H9 (cell line): ENCODE measurements at regions not wholly inside any gene's neighbourhood (a gene's known extent, or its start where the extent isn't known, plus 50 kb on each side); places are given as distances from the start of the nearest gene placed in this dataset.

ENCODE experiments used
- DNase-seq: peaks from one replicate; pipeline ENCODE4 v3.0.0-alpha.2; 2017
- H2AFZ ChIP-seq: one replicate; pipeline ENCODE4 v1.6.1; 2013; ENCODE audit warnings: mild to moderate bottlenecking, low read length, control low read depth, moderate library complexity
- H2AK5ac ChIP-seq: 2 replicates; pipeline ENCODE4 v1.6.1; 2013; ENCODE audit warnings: low read length, control low read depth, mixed read lengths; ENCODE audit not compliant: insufficient read length
- H2BK120ac ChIP-seq: one replicate; pipeline ENCODE4 v1.6.1; 2013; ENCODE audit warnings: low read depth, mild to moderate bottlenecking, low read length, control low read depth, inconsistent platforms; ENCODE audit not compliant: poor library complexity, severe bottlenecking
- H2BK12ac ChIP-seq: 2 replicates; pipeline ENCODE4 v1.6.1; 2013; ENCODE audit warnings: low read length, control low read depth, mixed read lengths, low read depth; ENCODE audit not compliant: insufficient read length
- H2BK15ac ChIP-seq: 2 replicates; pipeline ENCODE4 v1.6.1; 2013; ENCODE audit warnings: low read depth, low read length, control low read depth
- H2BK20ac ChIP-seq: one replicate; pipeline ENCODE4 v1.6.1; 2013; ENCODE audit warnings: low read depth, mild to moderate bottlenecking, low read length, control low read depth, inconsistent platforms; ENCODE audit not compliant: poor library complexity, severe bottlenecking
- H2BK5ac ChIP-seq: 2 replicates; pipeline ENCODE4 v1.6.1; 2013; ENCODE audit warnings: low read length, control low read depth, mixed read lengths; ENCODE audit not compliant: insufficient read length
- H3K14ac ChIP-seq: 2 replicates; pipeline ENCODE4 v1.6.1; 2013; ENCODE audit warnings: low read length, control low read depth; ENCODE audit not compliant: insufficient read depth
- H3K18ac ChIP-seq: 2 replicates; pipeline ENCODE4 v1.6.1; 2013; ENCODE audit warnings: low read depth, mild to moderate bottlenecking, mixed read lengths, low read length, control low read depth; ENCODE audit not compliant: insufficient read length
- H3K23ac ChIP-seq: 2 replicates; pipeline ENCODE4 v1.6.1; 2013; ENCODE audit warnings: low read length, control low read depth, mixed read lengths, low read depth; ENCODE audit not compliant: insufficient read length
- H3K23me2 ChIP-seq: 2 replicates; pipeline ENCODE4 v1.6.1; 2013; ENCODE audit warnings: low read depth, mild to moderate bottlenecking, mixed read lengths, low read length, control low read depth; ENCODE audit not compliant: insufficient read length, poor library complexity, severe bottlenecking
- H3K27ac ChIP-seq: 2 replicates; pipeline ENCODE4 v1.5.1; 2013; ENCODE audit warnings: low read length, control low read depth, mixed read lengths, low read depth; ENCODE audit not compliant: insufficient read length
- H3K27me3 ChIP-seq: 2 replicates; pipeline ENCODE4 v1.6.1; 2013; ENCODE audit warnings: low read length, control low read depth, inconsistent platforms; ENCODE audit not compliant: insufficient read depth
- H3K4ac ChIP-seq: 2 replicates; pipeline ENCODE4 v1.6.1; 2013; ENCODE audit warnings: low read depth, mild to moderate bottlenecking, control low read depth, inconsistent platforms, low read length, moderate library complexity
- H3K4me1 ChIP-seq: 2 replicates; pipeline ENCODE4 v1.6.1; 2013; ENCODE audit warnings: low read length, control low read depth, inconsistent platforms; ENCODE audit not compliant: insufficient read depth
- H3K4me2 ChIP-seq: 2 replicates; pipeline ENCODE4 v1.6.1; 2013; ENCODE audit warnings: low read length, control low read depth, mixed read lengths; ENCODE audit not compliant: insufficient read length, insufficient read depth
- H3K56ac ChIP-seq: 2 replicates; pipeline ENCODE4 v1.6.1; 2013; ENCODE audit warnings: low read depth, mild to moderate bottlenecking, mixed read lengths, low read length, control low read depth; ENCODE audit not compliant: insufficient read length
- H3K79me1 ChIP-seq: 2 replicates; pipeline ENCODE4 v1.6.1; 2013; ENCODE audit warnings: low read depth, mild to moderate bottlenecking, moderate library complexity, low read length, control low read depth, inconsistent platforms; ENCODE audit not compliant: insufficient read depth, poor library complexity, severe bottlenecking
- H3K79me2 ChIP-seq: 2 replicates; pipeline ENCODE4 v1.6.1; 2013; ENCODE audit warnings: low read length, control low read depth, inconsistent platforms; ENCODE audit not compliant: insufficient read depth
- H3K9ac ChIP-seq: 2 replicates; pipeline ENCODE4 v1.6.1; 2013; ENCODE audit warnings: low read length, control low read depth, mixed read lengths; ENCODE audit not compliant: insufficient read length; ENCODE audit errors: extremely low read depth
- H3K9me3 ChIP-seq: one replicate; pipeline ENCODE4 v1.6.1; 2013; ENCODE audit warnings: low read depth, low read length, inconsistent platforms; ENCODE audit not compliant: control insufficient read depth
- H3T11ph ChIP-seq: one replicate; pipeline ENCODE4 v1.6.1; 2013; ENCODE audit warnings: mild to moderate bottlenecking, low read length, control low read depth, inconsistent platforms
- H4K20me1 ChIP-seq: one replicate; pipeline ENCODE4 v1.6.1; 2013; ENCODE audit not compliant: control insufficient read depth, insufficient read length, insufficient read depth
- H4K5ac ChIP-seq: 2 replicates; pipeline ENCODE4 v1.6.1; 2013; ENCODE audit warnings: low read depth, mild to moderate bottlenecking, mixed read lengths, low read length, control low read depth; ENCODE audit not compliant: insufficient read length
- H4K8ac ChIP-seq: replicated peaks from 2 replicates; pipeline ENCODE4 v1.6.1; 2013; ENCODE audit warnings: low read length, control low read depth, mixed read lengths, low read depth; ENCODE audit not compliant: insufficient read length
- H4K91ac ChIP-seq: 2 replicates; pipeline ENCODE4 v1.6.1; 2013; ENCODE audit warnings: low read depth, mild to moderate bottlenecking, moderate library complexity, mixed read lengths, low read length, control low read depth; ENCODE audit not compliant: insufficient read length
- H3K27ac Mint-ChIP-seq, 3 experiments: 2 replicates in 2 of 3; 3 replicates in 1 of 3; pipeline ENCODE4 v1.8.0; 2020 to 2021; ENCODE audit warnings: mixed read lengths in 3 of 3, mild to moderate bottlenecking in 1 of 3, moderate library complexity in 1 of 3
- H3K27me3 Mint-ChIP-seq: 2 replicates; pipeline ENCODE4 v1.8.0; 2021; ENCODE audit warnings: low read depth, mild to moderate bottlenecking, moderate library complexity, mixed read lengths
- H3K36me3 Mint-ChIP-seq, 3 experiments: 2 replicates in 2 of 3; 3 replicates in 1 of 3; pipeline ENCODE4 v1.8.0; 2020 to 2021; ENCODE audit warnings: low read depth in 3 of 3, mixed read lengths in 3 of 3; ENCODE audit not compliant: insufficient read depth in 1 of 3
- H3K4me1 Mint-ChIP-seq, 2 experiments: 2 replicates each; pipeline ENCODE4 v1.8.0; 2020; ENCODE audit warnings: mixed read lengths in 2 of 2
- H3K4me3 Mint-ChIP-seq, 2 experiments: 2 replicates in 1 of 2; 3 replicates in 1 of 2; pipeline ENCODE4 v1.8.0; 2020 to 2021; ENCODE audit warnings: mild to moderate bottlenecking in 2 of 2, mixed read lengths in 2 of 2, moderate library complexity in 1 of 2
- H3K9me3 Mint-ChIP-seq, 2 experiments: 2 replicates in 1 of 2; 3 replicates in 1 of 2; pipeline ENCODE4 v1.8.0; 2020; ENCODE audit warnings: mild to moderate bottlenecking in 2 of 2, mixed read lengths in 2 of 2, moderate library complexity in 1 of 2
- WGBS: extraction: QIAGEN DNeasy Blood & Tissue Kit; methylation state at CpG from one replicate; pipeline ENCODE4 v1.1.7; 2013; ENCODE audit warnings: missing lambda C conversion rate, low lambda C conversion rate, mixed read lengths; ENCODE audit not compliant: insufficient read length; ENCODE audit errors: extremely low coverage; 5-methylcytosine and 5-hydroxymethylcytosine counted together
- TF ChIP-seq, protein P1 (sequence below): fragments of 200-600 bp; sonication (generic); conservative IDR thresholded peaks from 3 replicates; pipeline ENCODE4 v1.8.0; 2021; ENCODE audit warnings: antibody characterized with exemption, mild to moderate bottlenecking

- no peak overlapping the region for H2AK5ac ChIP-seq
- H3K79me2 ChIP-seq = no peaks in the 10 kb centered on the region
- no peaks in the 10 kb centered on the region for H4K20me1 ChIP-seq
- no CpG with 5 or more reads among the region's 2 CpGs for WGBS
- H3K23me2 ChIP-seq = no peaks in the 10 kb centered on the region
- H3K27ac ChIP-seq = no peak overlapping the region
- H3K36me3 Mint-ChIP-seq = no peaks in the 10 kb centered on the region
- no peak overlapping the region for H3K23ac ChIP-seq
- TF ChIP-seq, protein P1, sequence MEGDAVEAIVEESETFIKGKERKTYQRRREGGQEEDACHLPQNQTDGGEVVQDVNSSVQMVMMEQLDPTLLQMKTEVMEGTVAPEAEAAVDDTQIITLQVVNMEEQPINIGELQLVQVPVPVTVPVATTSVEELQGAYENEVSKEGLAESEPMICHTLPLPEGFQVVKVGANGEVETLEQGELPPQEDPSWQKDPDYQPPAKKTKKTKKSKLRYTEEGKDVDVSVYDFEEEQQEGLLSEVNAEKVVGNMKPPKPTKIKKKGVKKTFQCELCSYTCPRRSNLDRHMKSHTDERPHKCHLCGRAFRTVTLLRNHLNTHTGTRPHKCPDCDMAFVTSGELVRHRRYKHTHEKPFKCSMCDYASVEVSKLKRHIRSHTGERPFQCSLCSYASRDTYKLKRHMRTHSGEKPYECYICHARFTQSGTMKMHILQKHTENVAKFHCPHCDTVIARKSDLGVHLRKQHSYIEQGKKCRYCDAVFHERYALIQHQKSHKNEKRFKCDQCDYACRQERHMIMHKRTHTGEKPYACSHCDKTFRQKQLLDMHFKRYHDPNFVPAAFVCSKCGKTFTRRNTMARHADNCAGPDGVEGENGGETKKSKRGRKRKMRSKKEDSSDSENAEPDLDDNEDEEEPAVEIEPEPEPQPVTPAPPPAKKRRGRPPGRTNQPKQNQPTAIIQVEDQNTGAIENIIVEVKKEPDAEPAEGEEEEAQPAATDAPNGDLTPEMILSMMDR = no peak
- no peaks in the 10 kb centered on the region for H3K27me3 Mint-ChIP-seq
- H3K4me1 ChIP-seq = no peaks in the 10 kb centered on the region; the same call in 1 of the 2 replicates
- no peak overlapping the region for H3K4ac ChIP-seq
- H4K91ac ChIP-seq = no peak overlapping the region
- no peak overlapping the region for H3K9ac ChIP-seq
- H4K5ac ChIP-seq = no peak overlapping the region
- H3K56ac ChIP-seq = no peak overlapping the region
- H2BK120ac ChIP-seq = no peak overlapping the region
- no peak for DNase-seq
- H3K18ac ChIP-seq = no peak overlapping the region
- H3K27ac Mint-ChIP-seq = no peak overlapping the region
- no peaks in the 10 kb centered on the region for H3K27me3 ChIP-seq
- no peak overlapping the region for H2BK20ac ChIP-seq
- no peak overlapping the region for H2AFZ ChIP-seq
- no peak overlapping the region for H2BK15ac ChIP-seq
- H3K9me3 ChIP-seq = no peaks in the 10 kb centered on the region
- H2BK5ac ChIP-seq = no peak overlapping the region
- H3K14ac ChIP-seq = no peak overlapping the region
- H2BK12ac ChIP-seq = no peak overlapping the region
- H3K4me3 Mint-ChIP-seq = no peak overlapping the region
- H4K8ac ChIP-seq = no peak overlapping the region
- no peaks in the 10 kb centered on the region for H3K79me1 ChIP-seq
- H3K4me2 ChIP-seq = no peak overlapping the region
- no peak overlapping the region for H3T11ph ChIP-seq
- H3K9me3 Mint-ChIP-seq = no peaks in the 10 kb centered on the region
- H3K4me1 Mint-ChIP-seq = peaks cover 0 to 5% of the 10 kb centered on the region in 2 experiments
Measured at GRCh38 chr4:176963121-176963520, 170.4 kb upstream of the VEGFC start.
